IPS-NIHi7 (cell line): ENCODE measurements at regions not wholly inside any gene's neighbourhood (a gene's known extent, or its start where the extent isn't known, plus 50 kb on each side); places are given as distances from the start of the nearest gene placed in this dataset.

Experiments
- DNase-seq: peaks from one replicate; pipeline ENCODE4 v3.0.0; 2012; ENCODE audit warnings: mixed read lengths; ENCODE audit errors: extremely low spot score

GRCh38 chr10:53006663-53007526 lies 234.3 kb upstream of the MBL2 start:
- DNase-seq = no peak

GRCh38 chr10:53005612-53006345 lies 233.2 kb upstream of the MBL2 start:
- no peak for DNase-seq

GRCh38 chr10:53003094-53003493 lies 230.5 kb upstream of the MBL2 start:
- no peak for DNase-seq

- no peak for DNase-seq
Measured at GRCh38 chr10:52999681-53000080, 227.1 kb upstream of the MBL2 start.

- no peak for DNase-seq
Measured at GRCh38 chr10:52999258-52999657, 226.7 kb upstream of the MBL2 start.

GRCh38 chr10:52997007-52997406 lies 224.4 kb upstream of the MBL2 start:
- DNase-seq = no peak

- no peak for DNase-seq
Measured at GRCh38 chr10:52994370-52994769, 221.8 kb upstream of the MBL2 start.

GRCh38 chr10:52993109-52993508 lies 220.5 kb upstream of the MBL2 start:
- DNase-seq = no peak

GRCh38 chr10:52992567-52992966 lies 220.0 kb upstream of the MBL2 start:
- DNase-seq = no peak

- no peak for DNase-seq
Measured at GRCh38 chr10:52988923-52989322, 216.3 kb upstream of the MBL2 start.

GRCh38 chr10:52986125-52986524 lies 213.5 kb upstream of the MBL2 start:
- DNase-seq = no peak

- DNase-seq = no peak
Measured at GRCh38 chr10:52984169-52984568, 211.6 kb upstream of the MBL2 start.

- DNase-seq = no peak
Measured at GRCh38 chr10:52979295-52979990, 206.9 kb upstream of the MBL2 start.

- no peak for DNase-seq
Measured at GRCh38 chr10:52977581-52977980, 205.0 kb upstream of the MBL2 start.

- DNase-seq = no peak
Measured at GRCh38 chr10:52967806-52968795, 195.5 kb upstream of the MBL2 start.

GRCh38 chr10:52966904-52967303 lies 194.3 kb upstream of the MBL2 start:
- DNase-seq = no peak

- no peak for DNase-seq
Measured at GRCh38 chr10:52965938-52966401, 193.4 kb upstream of the MBL2 start.

GRCh38 chr10:52965509-52965908 lies 192.9 kb upstream of the MBL2 start:
- no peak for DNase-seq

- DNase-seq = no peak
Measured at GRCh38 chr10:52961323-52961722, 188.7 kb upstream of the MBL2 start.

GRCh38 chr10:52959810-52960209 lies 187.2 kb upstream of the MBL2 start:
- no peak for DNase-seq

- no peak for DNase-seq
Measured at GRCh38 chr10:52956861-52957260, 184.3 kb upstream of the MBL2 start.
